Amygdala (tissue), 56 donors: ENCODE measurements at regions not wholly inside any gene's neighbourhood (a gene's known extent, or its start where the extent isn't known, plus 50 kb on each side); places are given as distances from the start of the nearest gene placed in this dataset.

ENCODE experiments used
- DNase-seq, 56 donors: peaks; one replicate each; lab custom pipeline; 2025; lab: John Stamatoyannopoulos, UW

DNA sequence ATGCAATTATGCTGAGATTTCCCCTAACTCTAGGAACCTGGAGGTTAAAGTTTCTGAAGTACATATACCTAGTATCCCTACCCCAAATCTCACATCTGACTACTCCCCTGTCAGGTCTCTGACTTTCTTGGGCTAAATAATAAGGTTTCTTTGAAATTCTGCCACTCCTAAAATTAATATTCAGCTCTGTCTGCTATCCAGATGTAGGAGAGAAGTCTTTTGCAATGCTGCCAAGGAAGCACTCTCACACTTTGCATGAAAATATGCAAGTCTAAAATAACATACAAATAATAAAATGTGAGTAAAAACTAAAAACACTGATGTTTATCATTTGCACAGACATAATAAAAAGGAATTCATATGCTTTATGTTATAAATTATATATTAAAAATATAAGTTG is 196.9 kb upstream of the LRFN5 start:
- DNase-seq = no peak

DNA sequence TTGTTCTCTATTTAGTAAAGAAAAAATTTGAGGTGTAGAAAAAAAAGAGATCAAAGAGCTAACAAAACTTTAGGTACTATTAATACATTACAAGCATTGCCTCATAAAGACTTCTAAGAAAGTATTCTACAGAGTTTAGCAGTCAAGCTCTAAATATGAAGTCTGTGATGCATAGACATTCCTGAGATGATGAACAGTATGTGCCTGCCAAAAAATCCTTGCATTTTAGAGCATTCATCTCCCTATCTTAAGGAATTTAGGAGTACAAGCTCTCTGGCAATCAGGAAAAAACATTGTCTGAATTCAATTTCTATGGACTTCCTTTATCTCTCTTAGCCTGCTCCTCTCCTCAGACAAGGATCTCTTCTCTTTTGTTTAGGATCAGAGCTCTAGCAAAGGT is 202.6 kb upstream of the LRFN5 start:
- no peak for DNase-seq

DNA sequence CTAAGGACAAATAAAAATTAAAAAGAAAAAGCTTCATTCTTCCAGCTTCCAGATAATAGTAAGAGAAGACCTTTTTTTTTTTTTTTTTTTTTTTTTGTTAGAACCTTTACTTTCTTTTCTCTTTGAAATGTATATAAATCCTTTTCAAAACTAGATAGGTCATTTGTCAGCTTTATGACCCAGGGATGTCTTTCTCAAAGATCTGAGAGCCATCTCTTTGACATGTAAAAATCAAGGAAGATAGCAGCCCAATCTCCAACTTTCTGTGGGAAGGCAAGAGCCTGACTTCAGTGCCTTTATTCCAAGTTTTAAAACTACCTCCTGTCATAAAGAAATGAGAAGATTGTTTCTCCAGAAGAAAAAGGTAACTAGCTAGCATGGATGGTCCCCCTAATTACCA is 203.3 kb upstream of the LRFN5 start:
- no peak for DNase-seq

DNA sequence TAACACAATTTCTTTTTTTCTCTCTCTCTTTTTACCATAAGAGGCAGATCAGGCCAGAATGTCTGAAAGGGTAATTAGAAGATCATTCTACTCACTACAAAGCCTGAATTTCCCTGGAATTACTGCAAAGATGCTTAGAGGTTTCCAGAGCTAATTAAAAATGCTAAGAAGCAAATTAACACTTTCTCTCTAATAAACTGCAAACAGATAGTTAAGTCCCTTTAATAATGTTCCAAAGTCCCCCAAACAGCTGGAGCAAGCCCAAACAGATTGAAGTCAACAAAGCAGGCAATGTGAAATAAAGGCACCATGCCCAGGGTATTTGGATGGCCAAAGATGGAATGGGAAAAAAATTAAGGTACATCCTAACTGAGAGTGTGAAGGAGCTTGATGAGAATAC is 208.8 kb upstream of the LRFN5 start:
- DNase-seq = no peak

DNA sequence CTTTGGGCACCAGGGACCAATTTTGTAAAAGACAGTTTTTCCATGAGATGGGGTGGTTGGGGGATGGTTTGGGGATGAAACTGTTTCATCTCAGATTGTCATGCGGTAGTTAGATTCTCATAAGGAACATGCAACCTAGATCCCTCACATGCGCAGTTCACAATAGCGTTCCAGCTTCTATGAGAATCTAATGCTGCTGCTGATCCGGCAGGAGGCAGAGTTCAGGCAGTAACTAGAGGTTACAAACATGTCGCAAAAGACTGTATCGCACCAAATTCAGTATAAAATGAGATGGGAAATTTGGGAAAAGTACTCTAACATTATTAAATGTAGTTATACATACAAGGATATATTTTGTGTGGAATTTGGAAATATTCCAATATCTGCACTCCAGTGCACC is 213.2 kb upstream of the LRFN5 start:
- DNase-seq = no peak

DNA sequence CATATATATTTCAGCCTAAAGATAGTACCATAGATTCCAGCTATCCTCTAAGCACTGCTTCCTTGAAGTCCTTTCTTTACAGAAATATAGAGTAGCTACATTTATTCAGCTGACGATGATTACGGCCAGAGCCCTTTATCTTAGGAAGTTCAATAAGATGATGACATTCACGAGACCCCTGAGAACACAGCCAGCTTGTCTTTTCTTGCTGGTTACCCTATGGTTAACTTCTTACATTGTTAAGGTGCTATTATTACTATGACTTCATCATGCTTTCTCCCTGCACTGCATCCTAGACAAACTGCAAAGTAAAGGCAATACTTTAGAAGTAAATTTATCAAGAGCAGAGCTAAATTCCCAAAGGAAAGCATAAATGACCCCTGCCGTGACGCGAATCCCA is 214.4 kb upstream of the LRFN5 start:
- no peak for DNase-seq

DNA sequence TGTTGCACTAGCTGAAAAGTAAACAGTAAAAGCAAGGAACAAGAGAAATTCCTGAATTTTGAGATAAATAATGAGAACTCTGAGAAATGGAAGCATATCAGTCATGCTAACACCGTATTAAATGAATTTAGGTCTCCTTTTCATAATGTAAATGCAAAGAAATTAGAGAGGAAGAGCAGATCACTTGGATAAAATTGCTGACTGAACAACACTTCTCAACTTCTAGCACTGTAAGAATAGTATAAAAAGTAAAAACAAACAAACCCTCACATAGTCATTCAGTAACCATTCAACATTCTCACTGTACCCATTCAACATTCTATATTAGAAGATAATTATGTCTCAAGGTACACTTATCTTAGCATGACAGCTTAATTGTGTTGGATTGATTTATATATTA is 217.3 kb upstream of the LRFN5 start:
- DNase-seq = no peak

DNA sequence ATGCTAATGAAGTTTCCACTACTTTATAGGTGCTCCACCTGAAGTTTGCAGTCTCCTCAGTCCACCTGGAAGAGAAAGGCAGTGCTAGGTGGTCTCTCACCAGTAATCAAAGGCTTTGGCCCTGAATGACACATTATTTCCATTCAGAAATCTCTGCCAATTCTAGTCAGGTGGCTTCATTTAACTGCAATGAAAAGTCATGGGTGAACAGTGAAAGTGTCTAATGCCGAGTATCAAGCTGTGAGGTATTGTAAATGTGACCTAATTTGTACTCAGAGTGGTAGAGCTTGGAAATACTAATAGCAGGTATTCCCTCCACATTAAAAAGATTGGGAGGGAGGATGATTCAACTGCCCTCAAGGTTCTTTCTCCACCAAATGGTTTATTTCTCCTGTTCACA is 220.9 kb upstream of the LRFN5 start:
- no peak for DNase-seq

DNA sequence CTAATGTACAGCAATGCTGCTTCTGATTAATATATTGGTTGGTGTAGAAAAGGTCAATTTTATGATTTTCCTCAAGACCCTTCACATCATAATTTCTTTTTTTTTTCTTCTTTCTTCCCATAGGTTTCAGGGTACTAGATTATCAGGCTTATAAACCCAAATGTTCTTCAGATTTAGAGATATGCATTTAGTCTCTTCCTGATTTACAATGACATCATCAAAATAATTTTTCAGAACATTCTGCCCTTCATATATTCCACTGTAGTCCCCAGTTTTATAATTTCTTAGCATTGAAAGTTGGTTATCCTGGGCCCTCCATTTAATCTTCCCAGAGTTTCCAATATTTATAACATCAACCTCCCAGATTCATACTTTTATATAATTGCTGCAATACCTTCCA is 226.7 kb upstream of the LRFN5 start:
- DNase-seq = no peak

DNA sequence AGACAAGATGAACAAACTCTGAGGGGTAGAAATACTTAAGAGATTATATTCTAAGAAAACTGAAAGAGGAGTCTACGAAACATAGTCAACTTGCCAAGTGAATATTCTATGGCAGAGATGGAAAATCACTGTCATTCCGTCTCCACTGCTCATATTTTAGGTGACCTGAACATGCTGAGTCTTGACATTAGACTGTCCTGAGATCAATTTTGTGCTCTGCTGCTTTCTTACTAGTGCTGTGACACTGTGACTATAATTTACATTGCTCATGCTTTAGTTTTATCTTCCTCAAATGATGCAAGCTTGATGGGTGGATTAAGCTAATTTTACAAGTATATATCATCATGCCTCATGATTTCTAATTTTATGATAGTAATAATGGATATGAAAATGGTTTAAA is 228.2 kb upstream of the LRFN5 start:
- no peak for DNase-seq

DNA sequence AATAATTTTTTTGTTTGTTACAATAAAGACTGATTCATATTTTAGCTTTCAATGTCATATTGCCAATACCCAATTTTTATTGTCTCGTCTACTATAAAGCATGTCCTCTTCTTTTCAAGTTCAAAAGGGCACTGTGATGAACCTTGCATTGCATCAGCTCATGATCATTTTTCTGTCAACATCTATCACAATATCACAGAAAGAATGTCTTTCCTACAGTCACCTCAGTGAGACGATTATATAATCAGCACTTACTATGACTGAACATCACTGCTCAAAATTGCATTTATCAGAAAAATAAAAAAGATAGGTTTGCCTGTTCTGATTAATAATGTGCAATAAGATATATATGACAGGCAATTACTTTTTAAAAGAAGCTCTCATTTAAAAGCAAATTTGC is 228.7 kb upstream of the LRFN5 start:
- no peak for DNase-seq

DNA sequence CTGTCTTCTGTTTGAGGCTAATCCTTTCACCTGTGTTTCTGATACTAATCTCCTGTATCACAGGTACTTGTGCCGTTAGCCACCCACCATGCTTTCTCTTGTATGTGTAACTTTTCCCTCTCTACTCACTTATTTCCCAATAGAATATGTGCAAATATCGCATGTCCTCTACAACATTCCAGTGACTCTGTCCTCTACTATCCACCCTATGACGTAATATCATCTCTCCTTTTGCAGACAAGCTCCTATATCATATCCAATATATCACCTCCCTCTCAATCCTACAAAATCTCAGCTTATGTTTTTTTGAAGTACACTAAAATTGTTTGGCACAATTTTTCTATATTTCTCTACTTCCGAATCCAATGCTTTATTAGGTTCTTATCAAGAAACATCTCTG is 232.6 kb upstream of the LRFN5 start:
- DNase-seq = no peak

DNA sequence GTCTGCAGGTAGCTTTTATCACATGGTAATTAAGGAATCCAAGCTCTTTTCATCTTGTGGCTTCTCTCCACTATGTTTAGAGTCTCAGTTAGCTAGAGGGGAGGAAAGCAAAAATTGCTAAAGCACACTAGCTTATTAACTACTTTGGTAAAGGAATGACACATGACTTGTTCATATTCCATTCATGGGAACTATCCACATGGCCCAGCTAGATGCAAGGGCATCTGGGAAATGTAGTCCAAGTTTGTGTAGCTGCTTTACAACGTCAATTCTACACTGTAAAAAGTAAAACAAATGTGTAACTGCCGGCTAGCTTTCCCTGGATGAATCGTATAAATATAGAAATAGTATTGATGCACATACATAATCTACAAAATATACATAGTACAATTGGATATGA is 244.5 kb upstream of the LRFN5 start:
- no peak for DNase-seq

DNA sequence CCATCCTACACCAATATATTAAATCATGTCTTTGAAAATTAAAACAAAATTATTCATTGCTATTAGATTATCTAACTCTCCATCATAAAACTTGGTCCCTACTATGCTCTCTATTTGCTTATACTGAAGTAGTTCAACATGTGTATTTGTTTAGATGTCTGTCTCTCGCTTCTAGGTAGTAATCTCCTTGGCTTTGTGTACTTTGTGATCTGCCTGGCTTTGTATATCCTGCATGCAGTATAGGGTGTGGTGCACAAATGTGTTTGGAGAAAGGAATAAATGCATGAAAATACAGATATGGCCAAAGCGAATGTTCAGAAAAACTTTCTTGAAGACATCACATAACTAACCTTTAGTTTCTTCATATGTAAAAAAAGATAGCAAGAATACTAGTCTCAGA is 246.6 kb upstream of the LRFN5 start:
- DNase-seq = no peak

DNA sequence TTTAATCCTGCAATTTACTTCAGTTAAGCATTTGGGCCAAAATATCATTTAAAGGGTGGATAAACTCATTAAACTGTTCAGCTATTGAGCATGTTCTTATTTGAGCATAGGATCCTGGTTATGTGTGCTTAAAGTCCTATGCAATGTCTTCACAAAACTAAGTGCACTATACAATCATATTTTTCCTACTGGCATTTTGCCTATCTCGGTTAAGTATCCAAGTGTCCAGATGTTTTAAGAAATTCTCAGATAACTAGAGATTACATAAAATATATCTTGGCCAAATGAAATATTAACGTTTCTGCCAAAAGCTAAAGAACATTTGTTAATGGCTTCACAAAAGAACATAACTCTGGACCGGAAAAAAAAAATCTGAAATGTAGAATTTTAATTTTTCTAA is 250.8 kb upstream of the LRFN5 start:
- DNase-seq = no peak

DNA sequence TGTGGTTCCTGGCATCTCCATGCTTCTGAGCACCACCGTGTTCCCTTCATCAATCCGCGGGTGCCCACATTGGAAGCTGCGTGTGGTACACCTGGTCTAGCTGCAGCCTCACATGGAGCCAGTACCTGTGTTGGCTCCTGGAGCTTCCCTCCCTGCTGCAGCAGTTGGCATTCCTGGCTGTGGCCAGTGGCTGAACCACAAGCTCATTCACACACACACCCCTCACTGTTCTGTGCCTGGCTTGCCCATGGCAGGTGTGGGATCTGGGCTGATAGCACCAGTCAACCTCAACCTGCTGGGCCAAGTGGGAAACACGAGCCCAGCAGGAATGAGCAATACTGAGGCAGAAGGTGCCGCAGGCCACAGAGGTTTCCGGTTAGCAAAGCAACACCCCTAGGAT is 256.2 kb upstream of the LRFN5 start:
- no peak for DNase-seq

DNA sequence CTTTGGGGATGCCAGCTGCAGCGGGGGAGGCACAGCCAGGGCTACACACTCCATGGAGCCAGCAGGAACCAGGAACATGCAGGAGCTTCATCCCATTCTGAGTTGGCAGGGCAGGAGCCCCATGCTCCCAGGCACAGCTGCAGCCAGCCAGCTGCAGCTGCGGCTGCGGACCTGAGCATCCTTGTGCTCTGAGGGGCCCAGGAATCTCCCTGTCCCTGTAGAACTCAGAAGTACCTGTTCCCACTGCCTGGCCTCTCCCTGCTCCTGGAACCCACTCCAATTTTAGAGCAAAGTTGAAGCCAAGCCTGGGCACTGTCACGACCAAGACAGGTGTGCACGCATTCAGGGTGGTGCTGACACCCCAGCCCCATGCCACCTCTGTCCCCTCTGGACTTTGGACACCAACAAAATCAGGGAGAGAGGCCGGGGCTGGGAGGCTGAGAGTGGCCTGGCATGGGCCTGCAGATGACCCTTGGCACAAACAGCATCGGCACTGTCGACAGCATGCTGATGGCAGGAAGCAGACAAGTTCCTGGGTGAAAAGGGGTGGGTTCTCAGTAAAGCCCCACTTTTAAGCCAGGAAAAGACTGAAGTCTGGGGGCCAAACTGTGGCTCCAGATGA is 257.3 kb upstream of the LRFN5 start:
- DNase-seq = no peak

DNA sequence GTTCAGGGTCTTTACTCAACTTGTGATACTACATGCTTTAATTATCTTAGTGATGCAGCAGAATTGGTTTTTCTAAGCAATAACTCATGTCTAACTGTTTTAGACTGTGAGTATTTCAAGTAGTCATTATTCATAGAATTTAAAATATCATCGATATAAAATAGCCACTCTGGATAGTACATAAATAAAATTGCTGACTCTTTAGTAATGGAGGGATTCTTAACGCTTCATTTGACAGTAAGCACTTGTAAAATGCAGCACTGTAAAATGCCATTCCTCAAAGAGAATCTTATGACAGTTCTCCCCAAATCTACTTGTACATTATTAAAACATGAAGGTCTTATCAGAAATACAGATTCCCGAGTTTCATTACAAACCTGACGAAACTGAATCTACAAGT is 262.8 kb upstream of the LRFN5 start:
- DNase-seq = no peak

DNA sequence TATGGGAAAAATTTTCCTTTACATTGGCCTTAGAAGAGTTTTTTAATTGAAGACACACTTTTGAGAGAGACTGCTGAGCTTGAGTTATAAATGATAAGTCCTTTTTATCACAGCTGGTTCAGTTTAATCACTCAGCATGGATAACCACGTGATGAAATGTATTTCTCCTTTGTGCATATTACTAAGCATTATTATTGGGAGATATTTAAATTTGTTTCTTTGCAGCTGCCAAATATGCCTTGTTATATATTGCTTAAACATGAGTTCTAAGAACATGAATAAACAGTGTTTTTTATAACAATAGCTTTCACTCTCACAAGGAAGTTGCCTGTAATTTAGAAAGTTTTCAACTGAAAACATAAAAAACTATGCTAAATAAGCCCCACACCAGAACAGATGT is 293.5 kb upstream of the LRFN5 start:
- no peak for DNase-seq

DNA sequence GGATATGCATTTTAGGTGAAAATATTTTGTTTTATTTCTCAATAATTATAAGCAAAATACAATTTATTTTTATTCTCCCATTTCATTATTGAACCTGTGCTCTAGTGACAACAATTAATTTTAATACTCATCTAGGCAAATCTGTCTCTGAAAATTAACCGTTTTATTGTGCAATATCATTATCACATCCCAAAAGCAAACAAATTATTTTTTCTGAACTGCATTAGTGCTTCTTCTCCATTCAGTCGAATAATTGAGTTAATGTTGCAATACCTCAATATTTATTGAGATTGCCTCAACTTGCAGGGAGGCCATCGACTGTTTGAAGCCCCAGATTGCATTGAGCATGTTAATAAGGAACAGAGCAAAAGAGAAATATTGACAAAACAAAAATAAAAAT is 303.2 kb upstream of the LRFN5 start:
- DNase-seq = no peak

DNA sequence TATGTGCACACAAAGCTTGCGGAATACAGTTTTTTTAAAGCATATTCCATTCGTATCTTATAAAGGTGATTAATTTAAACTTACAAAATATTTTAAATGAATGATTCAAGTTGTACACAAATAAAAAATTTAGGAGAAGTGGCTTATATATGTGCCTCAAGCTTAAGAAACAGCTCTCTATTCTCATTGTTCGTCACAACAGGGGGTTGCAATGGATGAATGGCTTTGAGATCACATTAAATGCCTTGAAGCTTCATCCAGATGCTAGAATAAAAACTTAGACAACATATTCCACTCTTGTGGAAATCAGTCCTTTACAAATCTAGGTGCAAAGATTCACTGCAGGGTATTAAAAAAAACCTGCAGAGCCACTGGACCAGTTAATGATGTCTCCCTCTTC is 303.9 kb upstream of the LRFN5 start:
- DNase-seq = no peak

DNA sequence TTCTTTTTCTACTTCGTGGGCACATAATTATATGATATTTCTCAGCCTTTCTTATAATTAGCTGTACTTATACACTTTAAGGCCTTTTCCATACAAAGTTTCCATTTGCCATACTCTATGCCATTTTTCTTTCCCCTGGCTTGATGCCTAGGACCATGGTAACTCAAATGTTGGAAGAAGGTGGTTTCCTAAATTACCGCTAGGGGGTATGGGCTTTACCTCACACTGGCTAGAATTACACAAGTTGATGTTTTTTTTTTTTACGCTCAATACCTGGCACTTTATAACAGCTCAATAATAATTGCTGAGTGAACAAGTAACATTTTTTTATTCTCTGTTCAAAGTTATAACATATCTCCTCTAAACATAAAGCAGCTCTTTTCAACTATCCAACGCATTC is 306.8 kb upstream of the LRFN5 start:
- DNase-seq = no peak

DNA sequence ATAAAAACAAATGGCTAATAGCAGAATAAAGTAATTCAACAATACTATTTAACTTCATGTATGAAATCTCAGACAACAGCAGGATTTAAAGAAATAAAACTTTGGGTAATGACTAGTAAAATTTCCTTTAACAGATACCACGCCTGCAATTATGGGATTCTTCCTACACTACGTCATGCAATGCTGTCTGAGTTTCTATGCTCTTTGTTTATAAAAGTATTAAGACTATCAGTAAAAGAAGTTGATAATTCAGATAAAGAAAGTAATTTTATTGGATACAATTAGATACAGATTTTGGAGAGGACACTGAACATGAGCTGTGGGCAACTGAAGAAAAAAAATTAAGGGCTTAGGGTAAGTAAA is 308.4 kb upstream of the LRFN5 start:
- no peak for DNase-seq
